CMK (cell line): ENCODE measurements at regions not wholly inside any gene's neighbourhood (a gene's known extent, or its start where the extent isn't known, plus 50 kb on each side); places are given as distances from the start of the nearest gene placed in this dataset.

Source experiments
- DNase-seq: peaks from one replicate; pipeline ENCODE4 v3.0.0-alpha.2; 2010; ENCODE audit warnings: low read depth

GRCh38 chr20:63056236-63057170 lies 49.7 kb upstream of the BHLHE23 start:
- DNase-seq: no peak
